Panc1 (cell line): ENCODE measurements at regions not wholly inside any gene's neighbourhood (a gene's known extent, or its start where the extent isn't known, plus 50 kb on each side); places are given as distances from the start of the nearest gene placed in this dataset.

Experiments used
- ATAC-seq: fragments of 200-7000 bp; cut with Tn5 transposase; 2 replicates; pipeline ENCODE4 v1.9.1; 2020; ENCODE audit warnings: mild to moderate bottlenecking, moderate library complexity
- BruUV-seq: library from RNA; stranded (reverse); fragments of 400-500 nt; replicated peaks from 2 replicates; lab custom pipeline; 2021; lab: Mats Ljungman, UMichigan
- CTCF ChIA-PET: fragments of 300-600 bp; sonication (Branson Sonifier 250); formaldehyde crosslinking; loops from one replicate; lab custom pipeline; 2022; ENCODE audit warnings: antibody characterized with exemption; lab: Charles Lee
- POLR2A ChIA-PET: fragments of 300-600 bp; sonication (Branson Sonifier 250); formaldehyde crosslinking; loops from one replicate; lab custom pipeline; 2022; ENCODE audit warnings: antibody characterized with exemption; lab: Charles Lee
- DNase-seq: peaks from one replicate; pipeline ENCODE4 v3.0.0-alpha.2; 2010; ENCODE audit warnings: low read depth, low spot score
- H3K27ac ChIP-seq: 2 replicates; pipeline ENCODE4 v1.5.1; 2011; ENCODE audit warnings: mild to moderate bottlenecking, low read length, inconsistent platforms
- H3K27me3 ChIP-seq: fragments of 200-500 bp; sonication (Bioruptor generic); 2 replicates; pipeline ENCODE4 v1.6.0; 2014; ENCODE audit warnings: low read length, inconsistent platforms; ENCODE audit not compliant: control insufficient read depth, insufficient read depth
- H3K36me3 ChIP-seq: fragments of 200-500 bp; sonication (Bioruptor generic); 2 replicates; pipeline ENCODE4 v1.5.1; 2014; ENCODE audit warnings: inconsistent platforms, mild to moderate bottlenecking, low read length, moderate library complexity; ENCODE audit not compliant: control insufficient read depth, insufficient read depth
- H3K4me1 ChIP-seq: 2 replicates; pipeline ENCODE4 v1.5.1; 2011; ENCODE audit warnings: inconsistent platforms, mild to moderate bottlenecking, low read length, moderate library complexity; ENCODE audit not compliant: control insufficient read depth, insufficient read depth
- H3K4me3 ChIP-seq, 2 experiments: 2 replicates each; pipeline ENCODE4 v1.5.1; 2011 to 2012; ENCODE audit warnings: low read depth in 2 of 2, low read length in 2 of 2, mild to moderate bottlenecking in 2 of 2, inconsistent platforms in 1 of 2, moderate library complexity in 1 of 2
- H3K9me3 ChIP-seq: fragments of 200-500 bp; sonication (Bioruptor generic); 2 replicates; pipeline ENCODE4 v1.5.1; 2014; ENCODE audit warnings: low read depth, mild to moderate bottlenecking, inconsistent platforms, low read length, moderate library complexity; ENCODE audit not compliant: control insufficient read depth, insufficient read depth
- CTCF ChIP-seq: fragments of 450-650 bp; IDR thresholded peaks from 2 replicates; pipeline ENCODE4 v1.5.1; 2017; ENCODE audit warnings: mild to moderate bottlenecking
- POLR2AphosphoS5 ChIP-seq: IDR thresholded peaks from 2 replicates; pipeline ENCODE4 v1.6.1; 2012; ENCODE audit warnings: mild to moderate bottlenecking, low read depth, low read length, moderate library complexity
- REST ChIP-seq, 2 experiments: IDR thresholded peaks; 2 replicates each; pipeline ENCODE4 v1.6.1; 2011 to 2012; ENCODE audit warnings: low read depth in 2 of 2, control low read depth in 1 of 2, low read length in 1 of 2, mild to moderate bottlenecking in 1 of 2, moderate library complexity in 1 of 2; ENCODE audit not compliant: insufficient read depth in 1 of 2
- SIN3A ChIP-seq: IDR thresholded peaks from 2 replicates; pipeline ENCODE4 v1.6.1; 2012; ENCODE audit warnings: low read depth, mild to moderate bottlenecking, low read length, moderate library complexity, borderline replicate concordance; ENCODE audit not compliant: insufficient read depth
- TCF7L2 ChIP-seq: IDR thresholded peaks from 2 replicates; pipeline ENCODE4 v1.6.1; 2011; ENCODE audit warnings: mild to moderate bottlenecking, low read depth, low read length, inconsistent platforms
- in situ Hi-C: cut with HindIII; loops from 2 replicates; pipeline ENCODE4 v1.10.0; 2016; ENCODE audit warnings: low sequenced_read_pairs, low pct_unique_long_range_greater_than_20kb
- intact Hi-C: fragments of 100-400 bp; cut with micrococcal nuclease; formaldehyde crosslinking; loops from one replicate; pipeline ENCODE4 v1.10.0; 2022; ENCODE audit not compliant: unreplicated experiment

GRCh38 chr9:32709871-32710270 lies 73.5 kb upstream of the TMEM215 start:
- ATAC-seq (no peak), DNase-seq (no peak)
- Histone ChIP-seq H3K9me3 (no peaks in the 10 kb centered on the region), H3K27ac (no peak overlapping the region), H3K36me3 (no peaks in the 10 kb centered on the region), H3K4me1 (no peaks in the 10 kb centered on the region), H3K27me3 (no peaks in the 10 kb centered on the region), H3K4me3 (no peak overlapping the region)
- in situ Hi-C loops (no loop called here), intact Hi-C loops (loop anchor here (10.0 kb wide), 1 partner anchor 115 kb away; no protein-coding TSS in a partner anchor)
- POLR2A ChIA-PET: no interaction called here
- no peak for TF ChIP-seq POLR2AphosphoS5
- TF ChIP-seq REST (IDR thresholded peaks at IDR 0.05; ENCODE audit: insufficient read depth in 1 of 2, low read depth in 2 of 2, low read length in 1 of 2): no peak
- no peak for TF ChIP-seq SIN3A
- no peak for TF ChIP-seq CTCF
- TF ChIP-seq TCF7L2: no peak
- no TSS peak for BruUV-seq
- CTCF ChIA-PET: no interaction called here

DNA sequence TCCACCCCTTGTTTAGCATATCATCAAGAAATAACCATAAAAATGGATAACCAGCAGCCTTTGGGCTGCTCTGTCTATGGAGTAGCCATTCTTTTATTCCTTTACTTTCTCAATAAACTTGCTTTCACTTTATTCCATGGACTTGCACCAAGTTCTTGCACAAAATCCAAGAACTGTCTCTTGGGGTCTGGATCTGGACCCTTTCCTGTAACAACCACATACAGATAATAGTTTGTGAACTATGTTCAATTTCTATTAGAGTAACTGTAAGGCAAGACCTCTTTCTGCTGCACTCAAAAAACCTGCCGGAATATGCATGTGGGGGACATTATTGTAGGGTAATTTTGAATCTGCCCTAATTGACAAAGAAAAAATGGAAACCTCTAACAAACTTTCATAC lies 66.9 kb upstream of the TMEM215 start:
- CTCF ChIA-PET: no interaction called here
- H3K4me1 ChIP-seq: no peaks in the 10 kb centered on the region
- no TSS peak for BruUV-seq
- DNase-seq (no peak), ATAC-seq (no peak)
- intact Hi-C loops: no loop called here
- POLR2A ChIA-PET: no interaction called here
- TF ChIP-seq REST (IDR thresholded peaks at IDR 0.05; ENCODE audit: insufficient read depth in 1 of 2, low read depth in 2 of 2, low read length in 1 of 2): no peak
- no peaks in the 10 kb centered on the region for H3K9me3 ChIP-seq
- H3K27ac ChIP-seq: no peak overlapping the region
- no peak overlapping the region for H3K4me3 ChIP-seq
- H3K27me3 ChIP-seq: no peaks in the 10 kb centered on the region
- in situ Hi-C loops: no loop called here
- H3K36me3 ChIP-seq: no peaks in the 10 kb centered on the region
